IPS DF 6.9 (cell line): ENCODE measurements at regions not wholly inside any gene's neighbourhood (a gene's known extent, or its start where the extent isn't known, plus 50 kb on each side); places are given as distances from the start of the nearest gene placed in this dataset.

ENCODE experiments used
- DNase-seq: peaks from one replicate; pipeline ENCODE4 v3.0.0-alpha.2; 2013; ENCODE audit warnings: low read depth, low spot score
- H3K27ac ChIP-seq: one replicate; pipeline ENCODE4 v1.5.1; 2013; ENCODE audit warnings: low read length, control low read depth
- H3K27me3 ChIP-seq: 2 replicates; pipeline ENCODE4 v1.6.1; 2013; ENCODE audit warnings: mild to moderate bottlenecking, low read length; ENCODE audit not compliant: control insufficient read depth, insufficient read depth
- H3K36me3 ChIP-seq: 2 replicates; pipeline ENCODE4 v1.6.1; 2013; ENCODE audit warnings: low read length; ENCODE audit not compliant: control insufficient read depth, insufficient read depth
- H3K4me1 ChIP-seq: 2 replicates; pipeline ENCODE4 v1.6.1; 2013; ENCODE audit warnings: low read length; ENCODE audit not compliant: control insufficient read depth, insufficient read depth
- H3K4me3 ChIP-seq: 2 replicates; pipeline ENCODE4 v1.5.1; 2013; ENCODE audit warnings: mild to moderate bottlenecking, low read length
- H3K9me3 ChIP-seq: 2 replicates; pipeline ENCODE4 v1.6.1; 2013; ENCODE audit warnings: low read length, inconsistent platforms; ENCODE audit not compliant: control insufficient read depth, insufficient read depth
- WGBS: extraction: QIAGEN DNeasy Blood & Tissue Kit; methylation state at CpG from one replicate; pipeline ENCODE4 v1.1.7; 2013; ENCODE audit warnings: mixed read lengths, missing lambda C conversion rate; ENCODE audit not compliant: insufficient read length, insufficient coverage; 5-methylcytosine and 5-hydroxymethylcytosine counted together

GRCh38 chr2:43018179-43019024 lies 208.0 kb downstream of the ZFP36L2 start:
- no peaks in the 10 kb centered on the region for H3K4me1 ChIP-seq
- no CpG with 5 or more reads among the region's 11 CpGs for WGBS
- H3K36me3 ChIP-seq: no peaks in the 10 kb centered on the region
- H3K27me3 ChIP-seq: no peaks in the 10 kb centered on the region
- no peak overlapping the region for H3K27ac ChIP-seq
- no peaks in the 10 kb centered on the region; the same call in 1 of the 2 replicates for H3K9me3 ChIP-seq
- no peak overlapping the region for H3K4me3 ChIP-seq
- no peak for DNase-seq

GRCh38 chr2:43013821-43014345 lies 212.5 kb downstream of the ZFP36L2 start:
- Histone ChIP-seq H3K27ac (no peak overlapping the region), H3K4me3 (no peak overlapping the region), H3K27me3 (no peaks in the 10 kb centered on the region), H3K4me1 (no peaks in the 10 kb centered on the region), H3K9me3 (no peaks in the 10 kb centered on the region), H3K36me3 (no peaks in the 10 kb centered on the region)
- WGBS: no CpG with 5 or more reads among the region's 4 CpGs
- no peak for DNase-seq

- H3K9me3 ChIP-seq: no peaks in the 10 kb centered on the region
- no peak overlapping the region for H3K4me3 ChIP-seq
- no CpG with 5 or more reads among the region's 2 CpGs for WGBS
- no peaks in the 10 kb centered on the region for H3K36me3 ChIP-seq
- H3K27ac ChIP-seq: no peak overlapping the region
- H3K27me3 ChIP-seq: no peaks in the 10 kb centered on the region
- no peaks in the 10 kb centered on the region for H3K4me1 ChIP-seq
- no peak for DNase-seq
Measured at GRCh38 chr2:43012966-43013365, 213.4 kb downstream of the ZFP36L2 start.

- Histone ChIP-seq H3K4me3 (no peak overlapping the region), H3K27ac (no peak overlapping the region), H3K36me3 (no peaks in the 10 kb centered on the region), H3K9me3 (no peaks in the 10 kb centered on the region), H3K4me1 (no peaks in the 10 kb centered on the region), H3K27me3 (no peaks in the 10 kb centered on the region)
- DNase-seq: no peak
- no CpG with 5 or more reads among the region's 1 CpG for WGBS
Measured at GRCh38 chr2:43011158-43011491, 215.3 kb downstream of the ZFP36L2 start.

- Histone ChIP-seq H3K4me3 (no peak overlapping the region), H3K27ac (no peak overlapping the region), H3K4me1 (no peaks in the 10 kb centered on the region), H3K36me3 (no peaks in the 10 kb centered on the region), H3K9me3 (no peaks in the 10 kb centered on the region), H3K27me3 (no peaks in the 10 kb centered on the region)
- DNase-seq: no peak
- WGBS: no CpG with 5 or more reads among the region's 5 CpGs
Measured at GRCh38 chr2:43010438-43011157, 215.8 kb downstream of the ZFP36L2 start.

- DNase-seq: no peak
- no peak overlapping the region for H3K4me3 ChIP-seq
- no CpG with 5 or more reads among the region's 5 CpGs for WGBS
- H3K27ac ChIP-seq: no peak overlapping the region
- no peaks in the 10 kb centered on the region for H3K4me1 ChIP-seq
- H3K9me3 ChIP-seq: no peaks in the 10 kb centered on the region
- H3K36me3 ChIP-seq: no peaks in the 10 kb centered on the region
- no peaks in the 10 kb centered on the region for H3K27me3 ChIP-seq
Measured at GRCh38 chr2:43009448-43009847, 217.0 kb downstream of the ZFP36L2 start.

GRCh38 chr2:43008388-43008787 lies 216.0 kb upstream of the HAAO start:
- Histone ChIP-seq H3K4me1 (no peaks in the 10 kb centered on the region), H3K27me3 (no peaks in the 10 kb centered on the region), H3K9me3 (no peaks in the 10 kb centered on the region), H3K27ac (no peak overlapping the region), H3K4me3 (no peak overlapping the region), H3K36me3 (no peaks in the 10 kb centered on the region)
- DNase-seq: no peak
- no CpG with 5 or more reads among the region's 4 CpGs for WGBS

- Histone ChIP-seq H3K4me1 (no peaks in the 10 kb centered on the region), H3K27ac (no peak overlapping the region), H3K36me3 (no peaks in the 10 kb centered on the region), H3K4me3 (no peak overlapping the region), H3K27me3 (no peaks in the 10 kb centered on the region), H3K9me3 (no peaks in the 10 kb centered on the region)
- no CpG with 5 or more reads among the region's 2 CpGs for WGBS
- DNase-seq: no peak
Measured at GRCh38 chr2:43007901-43008300, 215.5 kb upstream of the HAAO start.

- no peak overlapping the region for H3K4me3 ChIP-seq
- H3K9me3 ChIP-seq: no peaks in the 10 kb centered on the region
- no peak overlapping the region for H3K27ac ChIP-seq
- no peak for DNase-seq
- no CpG with 5 or more reads among the region's 5 CpGs for WGBS
- H3K36me3 ChIP-seq: no peaks in the 10 kb centered on the region
- H3K4me1 ChIP-seq: no peaks in the 10 kb centered on the region
- H3K27me3 ChIP-seq: no peaks in the 10 kb centered on the region
Measured at GRCh38 chr2:43006834-43007543, 214.6 kb upstream of the HAAO start.
